ENCODE measurements at regions not wholly inside any gene's neighbourhood (a gene's known extent, or its start where the extent isn't known, plus 50 kb on each side); places are given as distances from the start of the nearest gene placed in this dataset.

DNA sequence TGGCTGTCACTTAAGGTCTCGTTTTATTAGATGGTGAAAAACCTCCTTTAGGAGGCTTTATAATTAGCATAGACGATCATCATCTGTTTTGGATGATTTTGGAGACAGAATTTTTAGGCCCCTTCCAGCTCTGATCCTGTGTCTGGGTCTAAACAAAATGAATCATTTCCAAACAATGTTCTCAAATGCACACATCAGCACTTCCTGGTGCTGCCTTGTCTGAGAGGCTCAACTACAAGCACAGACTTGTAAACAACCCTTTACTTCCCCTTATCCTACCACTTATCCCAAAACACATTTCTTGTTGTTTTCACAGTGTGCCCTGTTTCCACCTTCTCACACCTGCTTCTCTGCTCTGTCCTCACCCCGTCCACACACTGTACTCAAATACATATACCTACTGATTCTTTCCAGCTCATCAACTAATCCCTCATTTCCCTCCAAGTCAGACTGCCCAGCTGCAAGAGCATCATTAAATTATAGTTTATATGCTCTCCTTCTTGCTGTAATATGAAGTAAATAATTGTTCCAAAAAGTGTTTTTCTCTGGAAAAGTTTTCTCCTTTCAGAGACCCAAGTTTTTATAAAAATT, 71.2 kb upstream of the COL3A1 start:
- TF ChIP-seq, protein P1, sequence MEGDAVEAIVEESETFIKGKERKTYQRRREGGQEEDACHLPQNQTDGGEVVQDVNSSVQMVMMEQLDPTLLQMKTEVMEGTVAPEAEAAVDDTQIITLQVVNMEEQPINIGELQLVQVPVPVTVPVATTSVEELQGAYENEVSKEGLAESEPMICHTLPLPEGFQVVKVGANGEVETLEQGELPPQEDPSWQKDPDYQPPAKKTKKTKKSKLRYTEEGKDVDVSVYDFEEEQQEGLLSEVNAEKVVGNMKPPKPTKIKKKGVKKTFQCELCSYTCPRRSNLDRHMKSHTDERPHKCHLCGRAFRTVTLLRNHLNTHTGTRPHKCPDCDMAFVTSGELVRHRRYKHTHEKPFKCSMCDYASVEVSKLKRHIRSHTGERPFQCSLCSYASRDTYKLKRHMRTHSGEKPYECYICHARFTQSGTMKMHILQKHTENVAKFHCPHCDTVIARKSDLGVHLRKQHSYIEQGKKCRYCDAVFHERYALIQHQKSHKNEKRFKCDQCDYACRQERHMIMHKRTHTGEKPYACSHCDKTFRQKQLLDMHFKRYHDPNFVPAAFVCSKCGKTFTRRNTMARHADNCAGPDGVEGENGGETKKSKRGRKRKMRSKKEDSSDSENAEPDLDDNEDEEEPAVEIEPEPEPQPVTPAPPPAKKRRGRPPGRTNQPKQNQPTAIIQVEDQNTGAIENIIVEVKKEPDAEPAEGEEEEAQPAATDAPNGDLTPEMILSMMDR (IDR thresholded peaks at IDR 0.05) = no peak
- TF ChIP-seq POLR2A (IDR thresholded peaks at IDR 0.05) (no peak), POLR2AphosphoS5 (IDR thresholded peaks at IDR 0.05) (no peak)

All from upper lobe of left lung (tissue), 4 donors.